HEK293 (cell line): ENCODE measurements at regions not wholly inside any gene's neighbourhood (a gene's known extent, or its start where the extent isn't known, plus 50 kb on each side); places are given as distances from the start of the nearest gene placed in this dataset.

Source experiments
- SP2 ChIP-seq: fragments of 450-650 bp; formaldehyde crosslinking; IDR thresholded peaks from 2 replicates; pipeline ENCODE4 v1.5.1; 2016; ENCODE audit warnings: missing biosample characterization, missing genetic modification characterization
- TCF7L2 ChIP-seq: IDR thresholded peaks from 2 replicates; pipeline ENCODE4 v1.6.1; 2011; ENCODE audit warnings: low read depth, mild to moderate bottlenecking, inconsistent platforms, low read length, moderate library complexity, borderline replicate concordance
- ZNF2 ChIP-seq: fragments of 450-650 bp; formaldehyde crosslinking; IDR thresholded peaks from 2 replicates; pipeline ENCODE4 v1.5.1; 2016; ENCODE audit warnings: missing biosample characterization, missing genetic modification characterization
- TF ChIP-seq, protein P1 (sequence below): fragments of 450-650 bp; formaldehyde crosslinking; IDR thresholded peaks from 2 replicates; pipeline ENCODE4 v1.5.1; 2016; ENCODE audit warnings: missing biosample characterization, missing genetic modification characterization

- TF ChIP-seq, protein P1, sequence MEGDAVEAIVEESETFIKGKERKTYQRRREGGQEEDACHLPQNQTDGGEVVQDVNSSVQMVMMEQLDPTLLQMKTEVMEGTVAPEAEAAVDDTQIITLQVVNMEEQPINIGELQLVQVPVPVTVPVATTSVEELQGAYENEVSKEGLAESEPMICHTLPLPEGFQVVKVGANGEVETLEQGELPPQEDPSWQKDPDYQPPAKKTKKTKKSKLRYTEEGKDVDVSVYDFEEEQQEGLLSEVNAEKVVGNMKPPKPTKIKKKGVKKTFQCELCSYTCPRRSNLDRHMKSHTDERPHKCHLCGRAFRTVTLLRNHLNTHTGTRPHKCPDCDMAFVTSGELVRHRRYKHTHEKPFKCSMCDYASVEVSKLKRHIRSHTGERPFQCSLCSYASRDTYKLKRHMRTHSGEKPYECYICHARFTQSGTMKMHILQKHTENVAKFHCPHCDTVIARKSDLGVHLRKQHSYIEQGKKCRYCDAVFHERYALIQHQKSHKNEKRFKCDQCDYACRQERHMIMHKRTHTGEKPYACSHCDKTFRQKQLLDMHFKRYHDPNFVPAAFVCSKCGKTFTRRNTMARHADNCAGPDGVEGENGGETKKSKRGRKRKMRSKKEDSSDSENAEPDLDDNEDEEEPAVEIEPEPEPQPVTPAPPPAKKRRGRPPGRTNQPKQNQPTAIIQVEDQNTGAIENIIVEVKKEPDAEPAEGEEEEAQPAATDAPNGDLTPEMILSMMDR (tag by site-specific recombination), result no peak
- TF ChIP-seq ZNF2 (tag by site-specific recombination) (no peak), TCF7L2 (no peak), SP2 (tag by site-specific recombination) (no peak)
Observed at GRCh38 chr17:34068571-34068970, 186.5 kb upstream of the CCL2 start.
